Panc1 (cell line): ENCODE measurements at regions not wholly inside any gene's neighbourhood (a gene's known extent, or its start where the extent isn't known, plus 50 kb on each side); places are given as distances from the start of the nearest gene placed in this dataset.

Experiments
- ATAC-seq: fragments of 200-7000 bp; cut with Tn5 transposase; 2 replicates; pipeline ENCODE4 v1.9.1; 2020; ENCODE audit warnings: mild to moderate bottlenecking, moderate library complexity
- BruUV-seq: library from RNA; stranded (reverse); fragments of 400-500 nt; replicated peaks from 2 replicates; lab custom pipeline; 2021; lab: Mats Ljungman, UMichigan
- CTCF ChIA-PET: fragments of 300-600 bp; sonication (Branson Sonifier 250); formaldehyde crosslinking; loops from one replicate; lab custom pipeline; 2022; ENCODE audit warnings: antibody characterized with exemption; lab: Charles Lee
- POLR2A ChIA-PET: fragments of 300-600 bp; sonication (Branson Sonifier 250); formaldehyde crosslinking; loops from one replicate; lab custom pipeline; 2022; ENCODE audit warnings: antibody characterized with exemption; lab: Charles Lee
- DNase-seq: peaks from one replicate; pipeline ENCODE4 v3.0.0-alpha.2; 2010; ENCODE audit warnings: low read depth, low spot score
- H3K27ac ChIP-seq: 2 replicates; pipeline ENCODE4 v1.5.1; 2011; ENCODE audit warnings: mild to moderate bottlenecking, low read length, inconsistent platforms
- H3K27me3 ChIP-seq: fragments of 200-500 bp; sonication (Bioruptor generic); 2 replicates; pipeline ENCODE4 v1.6.0; 2014; ENCODE audit warnings: low read length, inconsistent platforms; ENCODE audit not compliant: control insufficient read depth, insufficient read depth
- H3K36me3 ChIP-seq: fragments of 200-500 bp; sonication (Bioruptor generic); 2 replicates; pipeline ENCODE4 v1.5.1; 2014; ENCODE audit warnings: inconsistent platforms, mild to moderate bottlenecking, low read length, moderate library complexity; ENCODE audit not compliant: control insufficient read depth, insufficient read depth
- H3K4me1 ChIP-seq: 2 replicates; pipeline ENCODE4 v1.5.1; 2011; ENCODE audit warnings: inconsistent platforms, mild to moderate bottlenecking, low read length, moderate library complexity; ENCODE audit not compliant: control insufficient read depth, insufficient read depth
- H3K4me3 ChIP-seq, 2 experiments: 2 replicates each; pipeline ENCODE4 v1.5.1; 2011 to 2012; ENCODE audit warnings: low read depth in 2 of 2, low read length in 2 of 2, mild to moderate bottlenecking in 2 of 2, inconsistent platforms in 1 of 2, moderate library complexity in 1 of 2
- H3K9me3 ChIP-seq: fragments of 200-500 bp; sonication (Bioruptor generic); 2 replicates; pipeline ENCODE4 v1.5.1; 2014; ENCODE audit warnings: low read depth, mild to moderate bottlenecking, inconsistent platforms, low read length, moderate library complexity; ENCODE audit not compliant: control insufficient read depth, insufficient read depth
- POLR2AphosphoS5 ChIP-seq: IDR thresholded peaks from 2 replicates; pipeline ENCODE4 v1.6.1; 2012; ENCODE audit warnings: mild to moderate bottlenecking, low read depth, low read length, moderate library complexity
- REST ChIP-seq, 2 experiments: IDR thresholded peaks; 2 replicates each; pipeline ENCODE4 v1.6.1; 2011 to 2012; ENCODE audit warnings: low read depth in 2 of 2, control low read depth in 1 of 2, low read length in 1 of 2, mild to moderate bottlenecking in 1 of 2, moderate library complexity in 1 of 2; ENCODE audit not compliant: insufficient read depth in 1 of 2
- SIN3A ChIP-seq: IDR thresholded peaks from 2 replicates; pipeline ENCODE4 v1.6.1; 2012; ENCODE audit warnings: low read depth, mild to moderate bottlenecking, low read length, moderate library complexity, borderline replicate concordance; ENCODE audit not compliant: insufficient read depth
- TCF7L2 ChIP-seq: IDR thresholded peaks from 2 replicates; pipeline ENCODE4 v1.6.1; 2011; ENCODE audit warnings: mild to moderate bottlenecking, low read depth, low read length, inconsistent platforms
- in situ Hi-C: cut with HindIII; loops from 2 replicates; pipeline ENCODE4 v1.10.0; 2016; ENCODE audit warnings: low sequenced_read_pairs, low pct_unique_long_range_greater_than_20kb
- intact Hi-C: fragments of 100-400 bp; cut with micrococcal nuclease; formaldehyde crosslinking; loops from one replicate; pipeline ENCODE4 v1.10.0; 2022; ENCODE audit not compliant: unreplicated experiment
- TF ChIP-seq, protein P1 (sequence below): fragments of 450-650 bp; IDR thresholded peaks from 2 replicates; pipeline ENCODE4 v1.5.1; 2017; ENCODE audit warnings: mild to moderate bottlenecking

DNA sequence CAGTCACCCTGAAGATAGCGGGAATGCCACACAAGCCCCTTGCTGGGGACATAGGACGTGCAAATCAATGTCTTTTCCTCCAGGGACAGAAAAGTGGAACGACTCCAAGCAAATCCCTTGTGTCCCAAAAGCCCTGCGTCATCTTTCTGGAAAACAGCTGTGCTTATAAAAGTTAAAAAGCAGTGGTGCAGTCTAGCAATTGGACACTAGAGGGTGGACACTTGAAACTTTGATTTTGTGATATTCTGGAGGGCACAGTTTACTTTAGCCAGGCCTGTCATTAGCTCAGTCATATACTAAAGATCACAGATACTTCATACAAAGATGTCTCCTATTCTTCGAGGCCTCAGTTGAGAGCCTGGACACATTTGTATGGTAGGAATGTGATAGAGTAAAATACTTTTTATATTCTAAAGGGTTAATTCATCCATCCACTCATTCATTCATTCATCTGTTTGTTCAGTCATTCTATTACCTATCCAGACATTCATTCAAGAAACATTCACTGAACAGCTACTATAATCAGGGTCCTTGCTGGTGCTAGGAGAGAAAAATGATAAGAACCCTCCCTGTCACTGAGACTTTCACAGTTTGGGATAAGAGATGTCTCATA lies 63.8 kb upstream of the ANKRD34C start:
- no peak for TF ChIP-seq TCF7L2
- no peak for TF ChIP-seq POLR2AphosphoS5
- TF ChIP-seq, protein P1, sequence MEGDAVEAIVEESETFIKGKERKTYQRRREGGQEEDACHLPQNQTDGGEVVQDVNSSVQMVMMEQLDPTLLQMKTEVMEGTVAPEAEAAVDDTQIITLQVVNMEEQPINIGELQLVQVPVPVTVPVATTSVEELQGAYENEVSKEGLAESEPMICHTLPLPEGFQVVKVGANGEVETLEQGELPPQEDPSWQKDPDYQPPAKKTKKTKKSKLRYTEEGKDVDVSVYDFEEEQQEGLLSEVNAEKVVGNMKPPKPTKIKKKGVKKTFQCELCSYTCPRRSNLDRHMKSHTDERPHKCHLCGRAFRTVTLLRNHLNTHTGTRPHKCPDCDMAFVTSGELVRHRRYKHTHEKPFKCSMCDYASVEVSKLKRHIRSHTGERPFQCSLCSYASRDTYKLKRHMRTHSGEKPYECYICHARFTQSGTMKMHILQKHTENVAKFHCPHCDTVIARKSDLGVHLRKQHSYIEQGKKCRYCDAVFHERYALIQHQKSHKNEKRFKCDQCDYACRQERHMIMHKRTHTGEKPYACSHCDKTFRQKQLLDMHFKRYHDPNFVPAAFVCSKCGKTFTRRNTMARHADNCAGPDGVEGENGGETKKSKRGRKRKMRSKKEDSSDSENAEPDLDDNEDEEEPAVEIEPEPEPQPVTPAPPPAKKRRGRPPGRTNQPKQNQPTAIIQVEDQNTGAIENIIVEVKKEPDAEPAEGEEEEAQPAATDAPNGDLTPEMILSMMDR, result peak; percentile 60
- TF ChIP-seq SIN3A, result no peak
- no peak for TF ChIP-seq REST (IDR thresholded peaks at IDR 0.05; ENCODE audit: insufficient read depth in 1 of 2, low read depth in 2 of 2, low read length in 1 of 2)
- in situ Hi-C loops (no loop called here), intact Hi-C loops (no loop called here)
- DNase-seq, result no peak
- POLR2A ChIA-PET, result no interaction called here
- H3K9me3 ChIP-seq, result no peaks in the 10 kb centered on the region
- H3K27me3 ChIP-seq, result peaks cover 16% of the 10 kb centered on the region
- CTCF ChIA-PET, result no interaction called here
- no peaks in the 10 kb centered on the region for H3K36me3 ChIP-seq
- ATAC-seq, result 0 out of 2 replicates have a peak, but pooled peaks have one; percentile 51
- no peak overlapping the region for H3K27ac ChIP-seq
- BruUV-seq, result no TSS peak
- no peaks in the 10 kb centered on the region for H3K4me1 ChIP-seq
- no peak overlapping the region for H3K4me3 ChIP-seq

DNA sequence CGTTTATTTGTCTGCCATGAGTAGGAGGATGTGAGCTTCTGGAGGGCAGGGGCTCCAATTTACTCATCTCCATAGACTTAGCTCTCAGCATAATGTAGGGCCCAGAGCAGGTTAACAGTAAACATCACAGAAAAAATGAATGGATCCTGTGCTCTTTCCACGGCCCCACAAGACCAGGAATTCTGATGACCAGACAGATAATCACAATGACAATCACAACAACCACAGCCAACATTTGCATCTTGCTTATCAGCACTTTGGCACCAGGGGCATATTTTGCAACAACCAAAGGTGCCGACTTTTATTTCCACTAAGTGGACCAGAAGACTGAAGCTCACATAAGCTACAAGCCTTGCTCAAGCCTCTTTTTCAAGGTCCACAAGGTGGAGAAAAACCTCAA lies 68.9 kb upstream of the ANKRD34C start:
- TF ChIP-seq REST (IDR thresholded peaks at IDR 0.05; ENCODE audit: insufficient read depth in 1 of 2, low read depth in 2 of 2, low read length in 1 of 2), result no peak
- TF ChIP-seq, protein P1, result no peak
- no peak for TF ChIP-seq POLR2AphosphoS5
- no peak for TF ChIP-seq SIN3A
- no peak for TF ChIP-seq TCF7L2
- ChIA-PET CTCF (no interaction called here), POLR2A (no interaction called here)
- ATAC-seq (no peak), DNase-seq (no peak)
- Histone ChIP-seq H3K27ac (no peak overlapping the region), H3K36me3 (no peaks in the 10 kb centered on the region), H3K9me3 (no peaks in the 10 kb centered on the region), H3K4me3 (no peak overlapping the region), H3K27me3 (peaks cover 25% of the 10 kb centered on the region), H3K4me1 (no peaks in the 10 kb centered on the region)
- intact Hi-C loops, result no loop called here
- in situ Hi-C loops, result no loop called here
- BruUV-seq, result no TSS peak
